GM21423 (cell line): ENCODE measurements at regions not wholly inside any gene's neighbourhood (a gene's known extent, or its start where the extent isn't known, plus 50 kb on each side); places are given as distances from the start of the nearest gene placed in this dataset.

Source experiments
- ATAC-seq: cut with Tn5 transposase; IDR thresholded peaks from one replicate; pipeline ENCODE4 v1.9.1; 2021; ENCODE audit warnings: mild to moderate bottlenecking, moderate library complexity; ENCODE audit not compliant: unreplicated experiment

- ATAC-seq, result no peak
Measured at GRCh38 chr2:145484448-145485097, 964.7 kb upstream of the ZEB2 start.

GRCh38 chr2:145483854-145484253 lies 963.9 kb upstream of the ZEB2 start:
- no peak for ATAC-seq

- ATAC-seq, result no peak
Measured at GRCh38 chr2:145481334-145481922, 961.5 kb upstream of the ZEB2 start.

- ATAC-seq, result no peak
Measured at GRCh38 chr2:145464866-145465265, 944.9 kb upstream of the ZEB2 start.

GRCh38 chr2:145460112-145460511 lies 940.2 kb upstream of the ZEB2 start:
- ATAC-seq, result no peak

- ATAC-seq, result no peak
Measured at GRCh38 chr2:145431181-145431951, 911.4 kb upstream of the ZEB2 start.

- ATAC-seq, result no peak
Measured at GRCh38 chr2:145423809-145424208, 903.9 kb upstream of the ZEB2 start.

- ATAC-seq, result no peak
Measured at GRCh38 chr2:145422576-145422975, 902.7 kb upstream of the ZEB2 start.

GRCh38 chr2:145421841-145422240 lies 901.9 kb upstream of the ZEB2 start:
- no peak for ATAC-seq

- ATAC-seq, result no peak
Measured at GRCh38 chr2:145416640-145417039, 896.7 kb upstream of the ZEB2 start.

GRCh38 chr2:145415151-145415550 lies 895.2 kb upstream of the ZEB2 start:
- ATAC-seq, result no peak

- ATAC-seq, result no peak
Measured at GRCh38 chr2:145413261-145414030, 893.5 kb upstream of the ZEB2 start.

GRCh38 chr2:145412155-145412554 lies 892.2 kb upstream of the ZEB2 start:
- ATAC-seq, result peak; percentile 52

- ATAC-seq, result peak; percentile 93
Measured at GRCh38 chr2:145411493-145411892, 891.6 kb upstream of the ZEB2 start.

GRCh38 chr2:145410086-145410485 lies 890.2 kb upstream of the ZEB2 start:
- ATAC-seq, result no peak

GRCh38 chr2:145408980-145409379 lies 889.1 kb upstream of the ZEB2 start:
- ATAC-seq, result no peak

GRCh38 chr2:145404690-145405089 lies 884.8 kb upstream of the ZEB2 start:
- no peak for ATAC-seq

GRCh38 chr2:145402706-145403277 lies 882.9 kb upstream of the ZEB2 start:
- no peak for ATAC-seq

GRCh38 chr2:145399131-145399530 lies 879.2 kb upstream of the ZEB2 start:
- ATAC-seq, result no peak

GRCh38 chr2:145394181-145394580 lies 874.3 kb upstream of the ZEB2 start:
- ATAC-seq, result no peak

- ATAC-seq, result no peak
Measured at GRCh38 chr2:145386973-145387372, 867.1 kb upstream of the ZEB2 start.
